ENCODE measurements at regions not wholly inside any gene's neighbourhood (a gene's known extent, or its start where the extent isn't known, plus 50 kb on each side); places are given as distances from the start of the nearest gene placed in this dataset.

DNA sequence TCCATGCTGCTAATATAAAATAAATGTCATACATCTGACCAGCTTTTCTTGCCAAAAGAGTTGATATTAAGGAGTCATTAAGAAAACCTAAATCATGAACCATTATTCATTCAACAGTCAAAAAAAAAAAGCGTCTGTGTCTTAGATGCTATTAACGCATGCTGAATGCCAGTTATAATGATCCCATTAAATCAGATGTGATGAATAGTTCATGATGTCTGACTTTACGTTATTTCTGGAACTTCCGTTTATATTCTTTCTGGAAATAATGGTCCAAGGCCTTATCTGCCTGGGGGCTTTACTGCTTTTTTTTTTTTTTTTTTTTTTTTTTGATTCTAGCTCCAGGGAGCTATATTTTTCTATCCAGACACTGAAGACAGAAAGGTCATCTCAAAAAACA is 877.1 kb downstream of the HACE1 start:
- no peak for TF ChIP-seq EP300 (IDR thresholded peaks at IDR 0.05; ENCODE audit: borderline replicate concordance)
- TF ChIP-seq, protein P1, sequence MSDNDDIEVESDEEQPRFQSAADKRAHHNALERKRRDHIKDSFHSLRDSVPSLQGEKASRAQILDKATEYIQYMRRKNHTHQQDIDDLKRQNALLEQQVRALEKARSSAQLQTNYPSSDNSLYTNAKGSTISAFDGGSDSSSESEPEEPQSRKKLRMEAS (IDR thresholded peaks at IDR 0.05): no peak
- TF ChIP-seq TEAD4 (IDR thresholded peaks at IDR 0.05): no peak
- no peak for TF ChIP-seq RAD21 (IDR thresholded peaks at IDR 0.05; ENCODE audit: low read depth)

DNA sequence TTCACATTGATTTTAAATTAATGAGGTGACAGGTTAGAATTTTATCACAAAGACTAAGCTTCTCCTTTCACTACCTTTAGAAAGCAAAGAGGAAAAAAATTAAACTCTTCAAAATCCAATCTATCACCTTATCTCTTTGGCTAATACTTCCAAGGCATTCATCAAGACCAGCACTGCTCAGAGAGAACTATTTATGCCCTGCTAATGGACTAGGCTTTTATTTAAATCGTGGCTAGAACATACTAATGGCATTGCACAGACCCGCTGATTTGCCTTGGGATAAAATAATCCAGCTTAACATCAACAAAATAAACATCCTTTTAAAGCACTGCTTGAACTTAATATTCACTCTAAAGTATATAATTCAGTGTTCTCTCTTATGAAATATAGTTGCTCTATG is 880.4 kb downstream of the HACE1 start:
- no peak for TF ChIP-seq ZBTB7A (IDR thresholded peaks at IDR 0.05; ENCODE audit: low read depth)
- TF ChIP-seq CREB1 (IDR thresholded peaks at IDR 0.05; ENCODE audit: low read depth): no peak
- TF ChIP-seq EGR1 (IDR thresholded peaks at IDR 0.05): no peak
- TF ChIP-seq TAF1 (IDR thresholded peaks at IDR 0.05; ENCODE audit: low read depth): no peak
- TF ChIP-seq TCF12 (IDR thresholded peaks at IDR 0.05; ENCODE audit: low read depth): no peak
- no peak for TF ChIP-seq FOXM1 (IDR thresholded peaks at IDR 0.05; ENCODE audit: borderline replicate concordance, low read depth)
- TF ChIP-seq, protein P2, sequence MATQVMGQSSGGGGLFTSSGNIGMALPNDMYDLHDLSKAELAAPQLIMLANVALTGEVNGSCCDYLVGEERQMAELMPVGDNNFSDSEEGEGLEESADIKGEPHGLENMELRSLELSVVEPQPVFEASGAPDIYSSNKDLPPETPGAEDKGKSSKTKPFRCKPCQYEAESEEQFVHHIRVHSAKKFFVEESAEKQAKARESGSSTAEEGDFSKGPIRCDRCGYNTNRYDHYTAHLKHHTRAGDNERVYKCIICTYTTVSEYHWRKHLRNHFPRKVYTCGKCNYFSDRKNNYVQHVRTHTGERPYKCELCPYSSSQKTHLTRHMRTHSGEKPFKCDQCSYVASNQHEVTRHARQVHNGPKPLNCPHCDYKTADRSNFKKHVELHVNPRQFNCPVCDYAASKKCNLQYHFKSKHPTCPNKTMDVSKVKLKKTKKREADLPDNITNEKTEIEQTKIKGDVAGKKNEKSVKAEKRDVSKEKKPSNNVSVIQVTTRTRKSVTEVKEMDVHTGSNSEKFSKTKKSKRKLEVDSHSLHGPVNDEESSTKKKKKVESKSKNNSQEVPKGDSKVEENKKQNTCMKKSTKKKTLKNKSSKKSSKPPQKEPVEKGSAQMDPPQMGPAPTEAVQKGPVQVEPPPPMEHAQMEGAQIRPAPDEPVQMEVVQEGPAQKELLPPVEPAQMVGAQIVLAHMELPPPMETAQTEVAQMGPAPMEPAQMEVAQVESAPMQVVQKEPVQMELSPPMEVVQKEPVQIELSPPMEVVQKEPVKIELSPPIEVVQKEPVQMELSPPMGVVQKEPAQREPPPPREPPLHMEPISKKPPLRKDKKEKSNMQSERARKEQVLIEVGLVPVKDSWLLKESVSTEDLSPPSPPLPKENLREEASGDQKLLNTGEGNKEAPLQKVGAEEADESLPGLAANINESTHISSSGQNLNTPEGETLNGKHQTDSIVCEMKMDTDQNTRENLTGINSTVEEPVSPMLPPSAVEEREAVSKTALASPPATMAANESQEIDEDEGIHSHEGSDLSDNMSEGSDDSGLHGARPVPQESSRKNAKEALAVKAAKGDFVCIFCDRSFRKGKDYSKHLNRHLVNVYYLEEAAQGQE (IDR thresholded peaks at IDR 0.05; ENCODE audit: low read depth): no peak
- TF ChIP-seq, protein P3, sequence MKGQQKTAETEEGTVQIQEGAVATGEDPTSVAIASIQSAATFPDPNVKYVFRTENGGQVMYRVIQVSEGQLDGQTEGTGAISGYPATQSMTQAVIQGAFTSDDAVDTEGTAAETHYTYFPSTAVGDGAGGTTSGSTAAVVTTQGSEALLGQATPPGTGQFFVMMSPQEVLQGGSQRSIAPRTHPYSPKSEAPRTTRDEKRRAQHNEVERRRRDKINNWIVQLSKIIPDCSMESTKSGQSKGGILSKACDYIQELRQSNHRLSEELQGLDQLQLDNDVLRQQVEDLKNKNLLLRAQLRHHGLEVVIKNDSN (IDR thresholded peaks at IDR 0.05): no peak
- TF ChIP-seq RAD21 (IDR thresholded peaks at IDR 0.05; ENCODE audit: low read depth): no peak
- no peak for TF ChIP-seq TEAD4 (IDR thresholded peaks at IDR 0.05)
- TF ChIP-seq NFIC (IDR thresholded peaks at IDR 0.05): no peak
- TF ChIP-seq CEBPB (IDR thresholded peaks at IDR 0.05): no peak
- TF ChIP-seq EP300 (IDR thresholded peaks at IDR 0.05; ENCODE audit: borderline replicate concordance): no peak
- TF ChIP-seq, protein P1 (IDR thresholded peaks at IDR 0.05): no peak
- TF ChIP-seq YY1 (IDR thresholded peaks at IDR 0.05; ENCODE audit: low read depth): no peak

DNA sequence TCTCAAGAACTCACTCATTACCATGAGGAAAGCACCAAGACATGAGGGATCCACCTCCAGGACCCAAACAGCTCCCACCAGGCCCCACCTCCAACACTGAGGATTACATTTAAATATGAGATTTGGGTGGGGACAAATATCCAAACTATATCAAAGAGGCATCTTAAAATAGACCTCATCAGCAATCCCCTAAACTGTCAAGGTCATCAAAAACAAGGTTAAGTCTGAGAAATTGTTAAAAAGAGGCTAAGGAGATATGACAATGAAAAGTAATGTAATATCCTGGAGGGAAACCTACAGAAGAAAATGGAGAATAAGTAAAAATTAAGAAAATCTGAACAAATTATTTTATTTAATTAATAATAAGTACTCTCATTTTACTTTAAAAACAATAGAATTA is 922.3 kb downstream of the HACE1 start:
- TF ChIP-seq YY1 (IDR thresholded peaks at IDR 0.05; ENCODE audit: low read depth): no peak
- TF ChIP-seq, protein P3 (IDR thresholded peaks at IDR 0.05): no peak
- no peak for TF ChIP-seq TAF1 (IDR thresholded peaks at IDR 0.05; ENCODE audit: low read depth)
- TF ChIP-seq TEAD4 (IDR thresholded peaks at IDR 0.05): no peak
- TF ChIP-seq ZBTB7A (IDR thresholded peaks at IDR 0.05; ENCODE audit: low read depth): no peak

DNA sequence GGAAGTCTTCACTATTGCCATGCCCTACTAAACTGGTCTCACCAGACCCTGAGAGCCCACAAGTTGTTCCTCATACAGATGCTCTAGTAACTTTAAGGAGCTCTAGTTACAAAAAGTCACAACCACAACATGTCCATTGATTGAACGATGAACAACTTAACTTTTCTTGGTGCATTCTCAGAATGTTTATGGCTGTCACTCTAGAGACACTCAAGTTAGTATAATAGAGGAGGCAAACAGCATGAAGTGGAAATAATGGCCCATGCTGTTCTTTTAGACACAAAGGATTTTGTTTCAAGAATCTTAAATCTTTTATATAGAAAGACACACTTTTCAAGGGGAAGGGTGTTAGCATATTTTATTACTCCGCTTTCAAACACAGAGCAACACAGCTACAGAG is 934.4 kb downstream of the HACE1 start:
- TF ChIP-seq FOXM1 (IDR thresholded peaks at IDR 0.05; ENCODE audit: borderline replicate concordance, low read depth) (no peak), CEBPB (IDR thresholded peaks at IDR 0.05) (no peak), YY1 (IDR thresholded peaks at IDR 0.05; ENCODE audit: low read depth) (no peak), EP300 (IDR thresholded peaks at IDR 0.05; ENCODE audit: borderline replicate concordance) (no peak), TAF1 (IDR thresholded peaks at IDR 0.05; ENCODE audit: low read depth) (no peak), TCF12 (IDR thresholded peaks at IDR 0.05; ENCODE audit: low read depth) (no peak), CREB1 (IDR thresholded peaks at IDR 0.05; ENCODE audit: low read depth) (no peak), RAD21 (IDR thresholded peaks at IDR 0.05; ENCODE audit: low read depth) (no peak), EGR1 (IDR thresholded peaks at IDR 0.05) (no peak), ZBTB7A (IDR thresholded peaks at IDR 0.05; ENCODE audit: low read depth) (no peak), TEAD4 (IDR thresholded peaks at IDR 0.05) (no peak)
- TF ChIP-seq, protein P2 (IDR thresholded peaks at IDR 0.05; ENCODE audit: low read depth): no peak
- TF ChIP-seq, protein P1 (IDR thresholded peaks at IDR 0.05): no peak
- TF ChIP-seq, protein P3 (IDR thresholded peaks at IDR 0.05): no peak

DNA sequence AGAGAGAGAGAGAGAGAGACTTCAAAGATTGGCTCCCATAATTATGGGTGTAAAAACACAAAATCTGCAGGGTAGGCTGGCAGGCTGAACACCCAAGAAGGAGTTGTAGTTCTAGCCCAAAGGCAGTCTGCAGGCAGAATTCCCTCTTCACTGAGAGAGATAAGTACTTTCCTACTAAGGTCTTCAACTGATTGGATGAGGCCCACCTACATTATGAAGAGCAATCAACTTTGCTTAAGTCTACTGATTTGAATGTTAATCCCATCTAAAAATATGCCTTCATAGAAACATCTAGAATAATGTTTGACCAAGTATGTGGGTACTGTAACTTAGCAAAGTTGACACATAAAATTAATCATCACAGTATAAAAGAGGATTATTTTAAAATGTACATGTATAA is 949.7 kb downstream of the HACE1 start:
- TF ChIP-seq EP300 (IDR thresholded peaks at IDR 0.05; ENCODE audit: borderline replicate concordance) (no peak), TAF1 (IDR thresholded peaks at IDR 0.05; ENCODE audit: low read depth) (no peak), NFIC (IDR thresholded peaks at IDR 0.05) (no peak), RAD21 (IDR thresholded peaks at IDR 0.05; ENCODE audit: low read depth) (no peak), TEAD4 (IDR thresholded peaks at IDR 0.05) (no peak), TCF12 (IDR thresholded peaks at IDR 0.05; ENCODE audit: low read depth) (no peak), CEBPB (IDR thresholded peaks at IDR 0.05) (no peak), FOXM1 (IDR thresholded peaks at IDR 0.05; ENCODE audit: borderline replicate concordance, low read depth) (no peak), CREB1 (IDR thresholded peaks at IDR 0.05; ENCODE audit: low read depth) (no peak), EGR1 (IDR thresholded peaks at IDR 0.05) (no peak), YY1 (IDR thresholded peaks at IDR 0.05; ENCODE audit: low read depth) (no peak), ZBTB7A (IDR thresholded peaks at IDR 0.05; ENCODE audit: low read depth) (no peak)
- TF ChIP-seq, protein P3 (IDR thresholded peaks at IDR 0.05): no peak
- TF ChIP-seq, protein P1 (IDR thresholded peaks at IDR 0.05): no peak
- TF ChIP-seq, protein P2 (IDR thresholded peaks at IDR 0.05; ENCODE audit: low read depth): no peak

Measured in Ishikawa (cell line).